ENCODE measurements at regions not wholly inside any gene's neighbourhood (a gene's known extent, or its start where the extent isn't known, plus 50 kb on each side); places are given as distances from the start of the nearest gene placed in this dataset.

- TF ChIP-seq, protein P1, sequence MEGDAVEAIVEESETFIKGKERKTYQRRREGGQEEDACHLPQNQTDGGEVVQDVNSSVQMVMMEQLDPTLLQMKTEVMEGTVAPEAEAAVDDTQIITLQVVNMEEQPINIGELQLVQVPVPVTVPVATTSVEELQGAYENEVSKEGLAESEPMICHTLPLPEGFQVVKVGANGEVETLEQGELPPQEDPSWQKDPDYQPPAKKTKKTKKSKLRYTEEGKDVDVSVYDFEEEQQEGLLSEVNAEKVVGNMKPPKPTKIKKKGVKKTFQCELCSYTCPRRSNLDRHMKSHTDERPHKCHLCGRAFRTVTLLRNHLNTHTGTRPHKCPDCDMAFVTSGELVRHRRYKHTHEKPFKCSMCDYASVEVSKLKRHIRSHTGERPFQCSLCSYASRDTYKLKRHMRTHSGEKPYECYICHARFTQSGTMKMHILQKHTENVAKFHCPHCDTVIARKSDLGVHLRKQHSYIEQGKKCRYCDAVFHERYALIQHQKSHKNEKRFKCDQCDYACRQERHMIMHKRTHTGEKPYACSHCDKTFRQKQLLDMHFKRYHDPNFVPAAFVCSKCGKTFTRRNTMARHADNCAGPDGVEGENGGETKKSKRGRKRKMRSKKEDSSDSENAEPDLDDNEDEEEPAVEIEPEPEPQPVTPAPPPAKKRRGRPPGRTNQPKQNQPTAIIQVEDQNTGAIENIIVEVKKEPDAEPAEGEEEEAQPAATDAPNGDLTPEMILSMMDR (IDR thresholded peaks at IDR 0.05; ENCODE audit: low read depth, low read length), result no peak
- H3K9me3 ChIP-seq (ENCODE audit: severe bottlenecking), result no peaks in the 10 kb centered on the region
- no peaks in the 10 kb centered on the region for H3K27me3 ChIP-seq (ENCODE audit: insufficient read depth, low read depth, severe bottlenecking)
- no peak overlapping the region for H3K27ac ChIP-seq
- DNase-seq, result no peak
- H3K36me3 ChIP-seq, result no peaks in the 10 kb centered on the region
- H3K4me3 ChIP-seq (ENCODE audit: low read depth, low read length), result no peak overlapping the region
Observed at GRCh38 chr3:59567661-59568060, 517.8 kb upstream of the CFAP20DC start.

DNA sequence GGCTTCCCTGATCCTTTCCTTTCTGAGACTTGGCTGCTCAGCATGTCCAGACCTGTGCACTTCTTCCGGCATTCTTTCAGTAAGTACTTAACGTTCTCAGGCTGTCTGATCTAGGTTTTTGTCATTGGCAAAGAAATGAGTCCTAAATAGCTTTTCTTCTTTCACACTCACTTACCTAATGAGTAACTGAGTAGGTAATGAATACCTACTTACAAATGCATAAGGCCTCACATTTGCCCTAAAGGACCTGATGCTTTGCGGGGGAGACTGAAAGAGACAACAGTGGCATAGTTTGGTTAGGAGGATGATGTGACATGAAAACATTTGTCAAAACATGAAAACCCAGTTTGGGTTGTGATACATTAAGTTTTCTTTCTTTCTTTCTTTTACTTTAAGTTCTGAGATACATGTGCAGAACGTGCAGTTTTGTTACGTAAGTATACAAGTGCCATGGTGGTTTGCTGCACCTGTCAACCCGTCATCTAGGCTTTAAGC is 516.7 kb upstream of the CFAP20DC start:
- Histone ChIP-seq H3K27ac (no peak overlapping the region; the same call in 1 of the 2 replicates), H3K4me3 (ENCODE audit: low read depth, low read length) (no peak overlapping the region), H3K36me3 (no peaks in the 10 kb centered on the region), H3K9me3 (ENCODE audit: severe bottlenecking) (no peaks in the 10 kb centered on the region), H3K27me3 (ENCODE audit: insufficient read depth, low read depth, severe bottlenecking) (no peaks in the 10 kb centered on the region)
- TF ChIP-seq, protein P1 (IDR thresholded peaks at IDR 0.05; ENCODE audit: low read depth, low read length), result no peak
- peak; percentile 22 for DNase-seq

- Histone ChIP-seq H3K9me3 (ENCODE audit: severe bottlenecking) (no peaks in the 10 kb centered on the region), H3K4me3 (ENCODE audit: low read depth, low read length) (no peak overlapping the region), H3K36me3 (no peaks in the 10 kb centered on the region), H3K27me3 (ENCODE audit: insufficient read depth, low read depth, severe bottlenecking) (no peaks in the 10 kb centered on the region), H3K27ac (no peak overlapping the region)
- DNase-seq, result no peak
- TF ChIP-seq, protein P1 (IDR thresholded peaks at IDR 0.05; ENCODE audit: low read depth, low read length), result no peak
Observed at GRCh38 chr3:59565125-59565524, 515.3 kb upstream of the CFAP20DC start.

DNA sequence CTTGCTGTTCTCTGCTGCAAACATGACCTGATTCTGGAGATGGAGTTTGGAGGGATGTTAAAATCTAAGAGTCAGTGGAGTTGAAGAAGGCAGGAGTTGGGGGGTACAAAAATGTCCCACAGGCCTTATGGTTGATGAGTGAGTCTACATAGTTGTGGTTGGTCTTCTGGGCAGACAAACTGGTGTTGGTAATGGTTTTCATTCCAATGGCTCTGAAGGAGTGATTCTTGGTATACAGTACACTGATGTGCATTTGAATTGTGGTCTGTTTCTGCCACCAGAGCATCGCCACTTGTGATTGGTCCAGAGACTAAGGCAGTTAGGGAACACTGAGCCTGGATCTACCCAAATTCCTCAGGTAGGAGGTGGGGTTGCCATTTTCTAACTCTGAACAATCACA is 514.1 kb upstream of the CFAP20DC start:
- H3K36me3 ChIP-seq, result no peaks in the 10 kb centered on the region
- H3K4me3 ChIP-seq (ENCODE audit: low read depth, low read length), result no peak overlapping the region
- TF ChIP-seq, protein P1 (IDR thresholded peaks at IDR 0.05; ENCODE audit: low read depth, low read length), result no peak
- no peak for DNase-seq
- no peaks in the 10 kb centered on the region for H3K9me3 ChIP-seq (ENCODE audit: severe bottlenecking)
- no peaks in the 10 kb centered on the region for H3K27me3 ChIP-seq (ENCODE audit: insufficient read depth, low read depth, severe bottlenecking)
- H3K27ac ChIP-seq, result no peak overlapping the region

DNA sequence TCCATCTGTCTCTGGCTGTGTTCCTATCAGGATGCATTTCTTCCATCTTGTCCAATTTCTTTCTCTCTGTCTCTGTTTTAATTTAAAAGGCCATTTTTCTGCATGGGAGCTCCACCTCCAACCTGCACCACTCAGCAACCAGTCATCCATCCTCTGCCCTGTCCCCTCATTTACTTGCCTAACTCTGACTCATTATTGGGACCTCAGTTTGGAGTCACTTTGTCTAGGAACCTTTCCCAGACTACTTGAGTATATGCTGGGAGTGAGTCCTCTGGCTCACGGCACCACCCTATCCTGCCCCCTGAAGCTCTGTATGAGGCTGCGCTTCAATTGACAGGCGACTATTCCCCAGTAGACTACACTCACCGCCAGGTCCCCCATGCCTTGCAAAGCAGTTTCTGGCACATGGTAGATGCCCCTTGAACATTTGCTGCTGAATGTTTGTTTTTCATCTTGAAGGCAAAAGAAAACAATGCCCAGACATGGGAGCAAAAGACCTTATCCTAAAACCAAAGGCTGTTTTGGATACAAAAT is 513.3 kb upstream of the CFAP20DC start:
- no peaks in the 10 kb centered on the region for H3K36me3 ChIP-seq
- H3K27me3 ChIP-seq (ENCODE audit: insufficient read depth, low read depth, severe bottlenecking), result no peaks in the 10 kb centered on the region
- no peak overlapping the region for H3K27ac ChIP-seq
- H3K4me3 ChIP-seq (ENCODE audit: low read depth, low read length), result no peak overlapping the region
- TF ChIP-seq, protein P1 (IDR thresholded peaks at IDR 0.05; ENCODE audit: low read depth, low read length), result no peak
- DNase-seq, result no peak
- H3K9me3 ChIP-seq (ENCODE audit: severe bottlenecking), result no peaks in the 10 kb centered on the region

Measured in WERI-Rb-1 (cell line).